Mammary epithelial cell (primary cell): ENCODE measurements at regions not wholly inside any gene's neighbourhood (a gene's known extent, or its start where the extent isn't known, plus 50 kb on each side); places are given as distances from the start of the nearest gene placed in this dataset.

Source experiments
- EZH2 ChIP-seq: IDR thresholded peaks from 2 replicates; pipeline ENCODE4 v1.6.1; 2012; ENCODE audit warnings: low read length, inconsistent platforms, borderline replicate concordance
- TF ChIP-seq, protein P1 (sequence below), 2 donors: IDR thresholded peaks in 1 of 2; conservative IDR thresholded peaks in 1 of 2; 2 replicates each; pipeline ENCODE4 v1.5.1; 2011 to 2012; ENCODE audit warnings: inconsistent platforms in 2 of 2, low read length in 2 of 2, mild to moderate bottlenecking in 2 of 2, control low read depth in 1 of 2, low read depth in 1 of 2; ENCODE audit not compliant: insufficient read depth in 1 of 2; ENCODE audit errors: extremely low read depth in 1 of 2

DNA sequence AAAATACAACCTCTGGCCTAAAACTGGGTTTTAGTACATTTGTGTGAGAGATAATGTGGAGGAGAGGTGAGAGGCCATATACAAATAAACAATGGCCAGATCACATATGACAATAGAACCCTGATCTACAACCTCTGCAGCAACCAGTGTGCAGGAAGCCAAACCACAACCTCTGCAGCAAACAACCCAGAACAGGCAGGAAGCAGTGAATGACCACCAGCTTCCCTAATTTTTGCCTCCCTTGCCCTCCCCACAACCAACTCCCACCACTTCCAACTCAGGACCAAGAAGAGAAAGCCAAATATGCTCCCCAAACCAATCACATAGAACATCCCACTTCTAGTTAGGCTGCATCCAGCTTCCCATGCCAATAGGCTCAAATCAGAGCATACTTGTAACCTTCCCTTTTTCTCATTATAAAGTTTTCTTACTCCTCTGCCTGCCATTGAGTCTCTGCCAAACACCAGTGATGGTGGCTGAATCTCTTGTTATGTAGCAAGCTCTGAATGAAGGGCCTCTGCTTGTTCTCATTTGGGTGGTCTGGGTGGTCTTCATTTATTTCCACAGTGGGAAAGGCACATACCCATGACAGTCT, 102.6 kb upstream of the GAP43 start:
- TF ChIP-seq, protein P1, sequence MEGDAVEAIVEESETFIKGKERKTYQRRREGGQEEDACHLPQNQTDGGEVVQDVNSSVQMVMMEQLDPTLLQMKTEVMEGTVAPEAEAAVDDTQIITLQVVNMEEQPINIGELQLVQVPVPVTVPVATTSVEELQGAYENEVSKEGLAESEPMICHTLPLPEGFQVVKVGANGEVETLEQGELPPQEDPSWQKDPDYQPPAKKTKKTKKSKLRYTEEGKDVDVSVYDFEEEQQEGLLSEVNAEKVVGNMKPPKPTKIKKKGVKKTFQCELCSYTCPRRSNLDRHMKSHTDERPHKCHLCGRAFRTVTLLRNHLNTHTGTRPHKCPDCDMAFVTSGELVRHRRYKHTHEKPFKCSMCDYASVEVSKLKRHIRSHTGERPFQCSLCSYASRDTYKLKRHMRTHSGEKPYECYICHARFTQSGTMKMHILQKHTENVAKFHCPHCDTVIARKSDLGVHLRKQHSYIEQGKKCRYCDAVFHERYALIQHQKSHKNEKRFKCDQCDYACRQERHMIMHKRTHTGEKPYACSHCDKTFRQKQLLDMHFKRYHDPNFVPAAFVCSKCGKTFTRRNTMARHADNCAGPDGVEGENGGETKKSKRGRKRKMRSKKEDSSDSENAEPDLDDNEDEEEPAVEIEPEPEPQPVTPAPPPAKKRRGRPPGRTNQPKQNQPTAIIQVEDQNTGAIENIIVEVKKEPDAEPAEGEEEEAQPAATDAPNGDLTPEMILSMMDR (conservative IDR thresholded peaks at IDR 0.05 in 1 of 2, IDR thresholded peaks at IDR 0.05 in 1 of 2; ENCODE audit: extremely low read depth in 1 of 2, insufficient read depth in 1 of 2, low read depth in 1 of 2, low read length in 2 of 2), result no peak
- TF ChIP-seq EZH2, result no peak
